Upper lobe of left lung (tissue), 4 donors: ENCODE measurements at regions not wholly inside any gene's neighbourhood (a gene's known extent, or its start where the extent isn't known, plus 50 kb on each side); places are given as distances from the start of the nearest gene placed in this dataset.

Source experiments
- CTCF ChIP-seq, 6 experiments: fragments of 450-650 bp in 4 of 6; fragments of 200-600 bp in 2 of 6; sonication (generic) in 2 of 6; IDR thresholded peaks; one replicate each; pipeline ENCODE4 v1.5.1; 2016 to 2019; ENCODE audit warnings: antibody characterized with exemption in 6 of 6
- EP300 ChIP-seq, 4 donors: sonication (generic); formaldehyde crosslinking; IDR thresholded peaks; one replicate each; pipeline ENCODE4 v1.5.1; 2017; ENCODE audit warnings: antibody characterized with exemption in 4 of 4, control low read depth in 2 of 4

DNA sequence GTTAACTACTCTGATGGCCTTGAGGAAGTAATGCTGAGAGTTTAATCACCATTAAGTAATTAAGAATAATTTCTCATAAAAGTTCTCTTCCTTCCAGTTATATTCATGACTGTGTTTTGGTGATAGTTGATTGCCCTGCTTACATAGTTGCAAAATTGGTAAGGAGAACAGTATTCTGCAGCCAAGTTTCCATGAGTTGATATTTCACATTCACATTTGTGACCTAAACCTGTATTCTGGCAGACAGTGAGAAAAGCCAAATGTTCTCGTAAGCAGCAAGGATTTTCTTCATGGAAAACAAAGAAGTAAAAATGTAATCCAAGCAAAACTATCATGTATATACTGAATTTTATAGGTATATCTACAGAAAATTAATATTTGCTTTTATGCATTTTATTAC is 187.8 kb upstream of the NUDT6 start:
- TF ChIP-seq CTCF (IDR thresholded peaks at IDR 0.05), result no peak
- TF ChIP-seq EP300 (IDR thresholded peaks at IDR 0.05), result no peak
